Neural cell (in vitro differentiated cells): ENCODE measurements at regions not wholly inside any gene's neighbourhood (a gene's known extent, or its start where the extent isn't known, plus 50 kb on each side); places are given as distances from the start of the nearest gene placed in this dataset.

Source experiments
- H2AFZ ChIP-seq: fragments of 200-600, 300-800 bp; sonication (generic), shearing (Covaris generic); 2 replicates; pipeline ENCODE4 v1.6.0; 2014; ENCODE audit warnings: low read depth, mild to moderate bottlenecking, antibody characterized with exemption, low read length, moderate library complexity
- H3F3A ChIP-seq: fragments of 200-600 bp; shearing (Covaris generic); 2 replicates; pipeline ENCODE4 v1.6.1; 2016; ENCODE audit warnings: mild to moderate bottlenecking, moderate library complexity, mixed read lengths, antibody characterized with exemption, low read length; ENCODE audit not compliant: insufficient read depth, poor library complexity, severe bottlenecking
- H3K27ac ChIP-seq: fragments of 200-600, 300-800 bp; sonication (generic), shearing (Covaris generic); 2 replicates; pipeline ENCODE4 v1.5.1; 2014; ENCODE audit warnings: mild to moderate bottlenecking, low read length, moderate library complexity
- H3K27me3 ChIP-seq: fragments of 300-800, 200-600 bp; sonication (generic), shearing (Covaris generic); 2 replicates; pipeline ENCODE4 v1.6.0; 2014; ENCODE audit warnings: mild to moderate bottlenecking, low read depth, low read length, moderate library complexity; ENCODE audit not compliant: insufficient read depth
- H3K36me3 ChIP-seq: fragments of 300-800, 200-600 bp; sonication (generic), shearing (Covaris generic); 2 replicates; pipeline ENCODE4 v1.5.1; 2014; ENCODE audit warnings: mild to moderate bottlenecking, antibody characterized with exemption, low read length, moderate library complexity; ENCODE audit not compliant: insufficient read depth
- H3K4me2 ChIP-seq: fragments of 300-800, 200-600 bp; sonication (generic), shearing (Covaris generic); 2 replicates; pipeline ENCODE4 v1.6.0; 2014; ENCODE audit warnings: mild to moderate bottlenecking, low read length
- H3K4me3 ChIP-seq: fragments of 300-800, 200-600 bp; sonication (generic), shearing (Covaris generic); 2 replicates; pipeline ENCODE4 v1.5.1; 2014; ENCODE audit warnings: mild to moderate bottlenecking, low read length, moderate library complexity
- H3K79me2 ChIP-seq: fragments of 200-600 bp; shearing (Covaris generic); replicated peaks from 2 replicates; pipeline ENCODE4 v1.6.0; 2014; ENCODE audit warnings: mild to moderate bottlenecking, low read length, moderate library complexity; ENCODE audit not compliant: insufficient read depth
- H3K9ac ChIP-seq: fragments of 300-800, 200-600 bp; sonication (generic), shearing (Covaris generic); 2 replicates; pipeline ENCODE4 v1.6.1; 2016; ENCODE audit warnings: mild to moderate bottlenecking, low read length, mixed read lengths
- H3K9me2 ChIP-seq: fragments of 200-600 bp; shearing (Covaris generic); 2 replicates; pipeline ENCODE4 v1.6.1; 2016; ENCODE audit warnings: mild to moderate bottlenecking, low read length, mixed read lengths; ENCODE audit not compliant: insufficient read depth
- H3K9me3 ChIP-seq: fragments of 200-600, 300-800 bp; sonication (generic), shearing (Covaris generic); 2 replicates; pipeline ENCODE4 v1.6.1; 2016; ENCODE audit warnings: mild to moderate bottlenecking, mixed run types, low read length, moderate library complexity, mixed read lengths
- H4K20me1 ChIP-seq: fragments of 200-600 bp; shearing (Covaris generic); 2 replicates; pipeline ENCODE4 v1.6.1; 2016; ENCODE audit warnings: mild to moderate bottlenecking, mixed run types; ENCODE audit not compliant: insufficient read depth
- EP300 ChIP-seq: fragments of 450-650 bp; conservative IDR thresholded peaks from 2 replicates; pipeline ENCODE4 v1.6.1; 2014; ENCODE audit warnings: antibody characterized with exemption, mild to moderate bottlenecking, moderate library complexity; ENCODE audit not compliant: poor library complexity, severe bottlenecking
- EZH2 ChIP-seq: fragments of 200-600, 300-800 bp; shearing (Covaris generic), sonication (generic); IDR thresholded peaks from 2 replicates; pipeline ENCODE4 v1.6.1; 2014; ENCODE audit warnings: antibody characterized with exemption, low read length, borderline replicate concordance, mild to moderate bottlenecking; ENCODE audit not compliant: insufficient read depth, poor library complexity, severe bottlenecking
- MXI1 ChIP-seq: fragments of 450-650 bp; conservative IDR thresholded peaks from 2 replicates; pipeline ENCODE4 v1.6.1; 2014; ENCODE audit warnings: antibody characterized with exemption, mild to moderate bottlenecking; ENCODE audit not compliant: poor library complexity, severe bottlenecking
- POLR2AphosphoS5 ChIP-seq: IDR thresholded peaks from 2 replicates; pipeline ENCODE4 v1.6.1; 2012
- RAD21 ChIP-seq: fragments of 450-650 bp; conservative IDR thresholded peaks from 2 replicates; pipeline ENCODE4 v1.6.1; 2014; ENCODE audit warnings: antibody characterized with exemption, mild to moderate bottlenecking, moderate library complexity
- SMC3 ChIP-seq: fragments of 450-650 bp; conservative IDR thresholded peaks from 2 replicates; pipeline ENCODE4 v1.6.1; 2014; ENCODE audit warnings: antibody characterized with exemption, mild to moderate bottlenecking, moderate library complexity; ENCODE audit not compliant: poor library complexity
- TAF1 ChIP-seq: IDR thresholded peaks from 2 replicates; pipeline ENCODE4 v1.6.1; 2012; ENCODE audit warnings: low read depth
- TF ChIP-seq, protein P1 (sequence below): fragments of 450-650 bp; IDR thresholded peaks from 2 replicates; pipeline ENCODE4 v1.5.1; 2014; ENCODE audit warnings: antibody characterized with exemption, mild to moderate bottlenecking, moderate library complexity; ENCODE audit not compliant: poor library complexity, severe bottlenecking
- TF ChIP-seq, protein P2 (sequence below): IDR thresholded peaks from 2 replicates; pipeline ENCODE4 v1.6.1; 2012; ENCODE audit warnings: borderline replicate concordance

DNA sequence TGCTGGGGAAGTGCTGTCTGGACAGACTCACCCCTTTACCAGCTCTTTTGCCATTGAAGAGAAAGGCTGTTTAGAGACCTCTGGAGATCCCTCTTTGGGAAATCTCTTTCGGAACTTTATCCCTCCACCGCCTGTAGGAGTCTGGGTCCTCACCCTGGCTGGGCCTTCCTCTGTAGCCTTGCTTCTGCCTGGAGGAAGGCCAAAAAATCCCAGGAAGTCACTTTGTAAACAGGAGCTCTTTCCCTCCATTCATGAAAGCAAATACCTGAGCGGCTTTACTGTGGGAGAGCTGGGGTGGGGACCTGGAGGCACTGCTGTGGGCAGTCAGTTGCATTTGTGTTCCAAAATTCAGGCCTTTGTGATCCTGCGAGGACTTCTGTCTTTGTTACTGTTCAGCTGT lies 126.2 kb downstream of the KLF6 start:
- no peaks in the 10 kb centered on the region for H3K9me3 ChIP-seq
- H3K27ac ChIP-seq: no peak overlapping the region
- no peak overlapping the region for H2AFZ ChIP-seq
- H4K20me1 ChIP-seq: no peaks in the 10 kb centered on the region
- H3F3A ChIP-seq: no peaks in the 10 kb centered on the region
- TF ChIP-seq MXI1 (no peak), EP300 (no peak), TAF1 (no peak)
- H3K9ac ChIP-seq: no peak overlapping the region
- H3K27me3 ChIP-seq: no peaks in the 10 kb centered on the region
- H3K4me2 ChIP-seq: no peak overlapping the region
- no peak overlapping the region for H3K4me3 ChIP-seq
- H3K36me3 ChIP-seq: no peaks in the 10 kb centered on the region
- H3K9me2 ChIP-seq: no peaks in the 10 kb centered on the region
- no peaks in the 10 kb centered on the region for H3K79me2 ChIP-seq

DNA sequence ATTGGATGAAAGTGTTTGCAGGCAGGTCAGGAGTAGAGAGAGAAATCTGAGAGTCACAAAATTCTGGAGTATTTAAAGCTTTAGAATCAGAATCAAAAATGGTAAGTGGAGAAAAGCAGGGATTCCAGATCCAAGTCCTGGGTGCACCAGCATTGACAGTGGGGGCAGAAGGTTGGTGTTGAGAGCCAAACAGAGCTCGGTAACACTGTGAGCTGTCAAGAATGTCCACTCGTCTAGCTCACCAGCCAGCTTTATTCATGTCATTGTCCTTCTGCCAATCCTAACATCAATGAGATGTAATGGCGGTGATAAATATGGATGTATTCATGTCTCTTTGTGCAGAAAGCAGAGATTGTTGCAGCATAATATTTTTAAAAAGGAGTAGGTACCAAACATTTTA lies 128.8 kb downstream of the KLF6 start:
- H3K27me3 ChIP-seq: no peaks in the 10 kb centered on the region
- H3K9ac ChIP-seq: no peak overlapping the region
- H3K4me3 ChIP-seq: no peak overlapping the region
- no peaks in the 10 kb centered on the region for H3K9me3 ChIP-seq
- no peak overlapping the region for H2AFZ ChIP-seq
- no peaks in the 10 kb centered on the region for H3K9me2 ChIP-seq
- H3K4me2 ChIP-seq: no peak overlapping the region
- TF ChIP-seq, protein P1, sequence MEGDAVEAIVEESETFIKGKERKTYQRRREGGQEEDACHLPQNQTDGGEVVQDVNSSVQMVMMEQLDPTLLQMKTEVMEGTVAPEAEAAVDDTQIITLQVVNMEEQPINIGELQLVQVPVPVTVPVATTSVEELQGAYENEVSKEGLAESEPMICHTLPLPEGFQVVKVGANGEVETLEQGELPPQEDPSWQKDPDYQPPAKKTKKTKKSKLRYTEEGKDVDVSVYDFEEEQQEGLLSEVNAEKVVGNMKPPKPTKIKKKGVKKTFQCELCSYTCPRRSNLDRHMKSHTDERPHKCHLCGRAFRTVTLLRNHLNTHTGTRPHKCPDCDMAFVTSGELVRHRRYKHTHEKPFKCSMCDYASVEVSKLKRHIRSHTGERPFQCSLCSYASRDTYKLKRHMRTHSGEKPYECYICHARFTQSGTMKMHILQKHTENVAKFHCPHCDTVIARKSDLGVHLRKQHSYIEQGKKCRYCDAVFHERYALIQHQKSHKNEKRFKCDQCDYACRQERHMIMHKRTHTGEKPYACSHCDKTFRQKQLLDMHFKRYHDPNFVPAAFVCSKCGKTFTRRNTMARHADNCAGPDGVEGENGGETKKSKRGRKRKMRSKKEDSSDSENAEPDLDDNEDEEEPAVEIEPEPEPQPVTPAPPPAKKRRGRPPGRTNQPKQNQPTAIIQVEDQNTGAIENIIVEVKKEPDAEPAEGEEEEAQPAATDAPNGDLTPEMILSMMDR: no peak
- TF ChIP-seq RAD21: no peak
- no peak for TF ChIP-seq EP300
- TF ChIP-seq EZH2: no peak
- no peak for TF ChIP-seq MXI1
- TF ChIP-seq, protein P2, sequence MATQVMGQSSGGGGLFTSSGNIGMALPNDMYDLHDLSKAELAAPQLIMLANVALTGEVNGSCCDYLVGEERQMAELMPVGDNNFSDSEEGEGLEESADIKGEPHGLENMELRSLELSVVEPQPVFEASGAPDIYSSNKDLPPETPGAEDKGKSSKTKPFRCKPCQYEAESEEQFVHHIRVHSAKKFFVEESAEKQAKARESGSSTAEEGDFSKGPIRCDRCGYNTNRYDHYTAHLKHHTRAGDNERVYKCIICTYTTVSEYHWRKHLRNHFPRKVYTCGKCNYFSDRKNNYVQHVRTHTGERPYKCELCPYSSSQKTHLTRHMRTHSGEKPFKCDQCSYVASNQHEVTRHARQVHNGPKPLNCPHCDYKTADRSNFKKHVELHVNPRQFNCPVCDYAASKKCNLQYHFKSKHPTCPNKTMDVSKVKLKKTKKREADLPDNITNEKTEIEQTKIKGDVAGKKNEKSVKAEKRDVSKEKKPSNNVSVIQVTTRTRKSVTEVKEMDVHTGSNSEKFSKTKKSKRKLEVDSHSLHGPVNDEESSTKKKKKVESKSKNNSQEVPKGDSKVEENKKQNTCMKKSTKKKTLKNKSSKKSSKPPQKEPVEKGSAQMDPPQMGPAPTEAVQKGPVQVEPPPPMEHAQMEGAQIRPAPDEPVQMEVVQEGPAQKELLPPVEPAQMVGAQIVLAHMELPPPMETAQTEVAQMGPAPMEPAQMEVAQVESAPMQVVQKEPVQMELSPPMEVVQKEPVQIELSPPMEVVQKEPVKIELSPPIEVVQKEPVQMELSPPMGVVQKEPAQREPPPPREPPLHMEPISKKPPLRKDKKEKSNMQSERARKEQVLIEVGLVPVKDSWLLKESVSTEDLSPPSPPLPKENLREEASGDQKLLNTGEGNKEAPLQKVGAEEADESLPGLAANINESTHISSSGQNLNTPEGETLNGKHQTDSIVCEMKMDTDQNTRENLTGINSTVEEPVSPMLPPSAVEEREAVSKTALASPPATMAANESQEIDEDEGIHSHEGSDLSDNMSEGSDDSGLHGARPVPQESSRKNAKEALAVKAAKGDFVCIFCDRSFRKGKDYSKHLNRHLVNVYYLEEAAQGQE: no peak
- TF ChIP-seq TAF1: no peak
- TF ChIP-seq SMC3: no peak
- no peak for TF ChIP-seq POLR2AphosphoS5
- no peaks in the 10 kb centered on the region for H4K20me1 ChIP-seq
- H3K27ac ChIP-seq: no peak overlapping the region
- H3F3A ChIP-seq: no peaks in the 10 kb centered on the region
- H3K36me3 ChIP-seq: no peaks in the 10 kb centered on the region
- no peaks in the 10 kb centered on the region for H3K79me2 ChIP-seq

DNA sequence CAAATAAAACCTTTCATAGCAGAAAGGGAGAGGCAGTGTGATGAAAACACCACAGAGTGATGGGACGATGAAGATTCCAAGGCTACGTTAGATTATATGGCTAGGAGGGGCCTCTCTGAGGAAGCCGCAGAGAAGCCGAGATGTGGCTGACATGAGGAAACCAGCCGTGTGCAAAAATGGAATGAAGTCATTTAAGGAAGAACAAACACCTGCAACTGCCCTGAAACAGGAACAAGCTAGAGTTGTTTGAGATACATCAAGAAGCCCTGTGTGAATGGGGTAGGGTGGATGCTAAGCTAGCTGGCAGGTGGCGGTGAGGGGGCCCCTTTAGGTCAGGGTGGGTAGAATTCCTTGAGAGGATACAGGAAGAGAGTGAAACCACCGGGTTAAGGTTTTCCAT lies 129.5 kb downstream of the KLF6 start:
- H3K9me2 ChIP-seq: no peaks in the 10 kb centered on the region

More for the DNA sequence above, 129.5 kb downstream of the KLF6 start:
- Histone ChIP-seq H2AFZ (no peak overlapping the region), H3F3A (no peaks in the 10 kb centered on the region), H3K36me3 (no peaks in the 10 kb centered on the region), H4K20me1 (no peaks in the 10 kb centered on the region), H3K4me2 (no peak overlapping the region), H3K27ac (no peak overlapping the region), H3K9ac (no peak overlapping the region), H3K4me3 (no peak overlapping the region), H3K27me3 (no peaks in the 10 kb centered on the region), H3K9me3 (no peaks in the 10 kb centered on the region), H3K79me2 (no peaks in the 10 kb centered on the region)
- TF ChIP-seq EP300 (no peak), POLR2AphosphoS5 (no peak), TAF1 (no peak), MXI1 (no peak), EZH2 (no peak), RAD21 (no peak), SMC3 (no peak)
- TF ChIP-seq, protein P2: no peak
- TF ChIP-seq, protein P1: no peak
